Immature natural killer cell (primary cell): ENCODE measurements at regions not wholly inside any gene's neighbourhood (a gene's known extent, or its start where the extent isn't known, plus 50 kb on each side); places are given as distances from the start of the nearest gene placed in this dataset.

Experiments used
- DNase-seq, 3 donors: peaks; one replicate each; pipeline ENCODE4 v3.0.0; 2022; ENCODE audit warnings: mixed read lengths in 1 of 3
- H3K27ac Mint-ChIP-seq, 6 donors: one replicate each; pipeline ENCODE4 v1.8.0; 2020; ENCODE audit warnings: mixed read lengths in 6 of 6, mild to moderate bottlenecking in 5 of 6, inconsistent platforms in 4 of 6, moderate library complexity in 3 of 6
- H3K27me3 Mint-ChIP-seq, 3 donors: one replicate each; pipeline ENCODE4 v1.8.0; 2020 to 2021; ENCODE audit warnings: low read depth in 3 of 3, mild to moderate bottlenecking in 3 of 3, mixed read lengths in 3 of 3, moderate library complexity in 3 of 3, inconsistent platforms in 1 of 3
- H3K36me3 Mint-ChIP-seq, 3 donors: one replicate each; pipeline ENCODE4 v1.8.0; 2020; ENCODE audit warnings: mixed read lengths in 3 of 3, inconsistent platforms in 2 of 3, mild to moderate bottlenecking in 2 of 3
- H3K4me1 Mint-ChIP-seq, 2 donors: one replicate each; pipeline ENCODE4 v1.8.0; 2020; ENCODE audit warnings: inconsistent platforms in 2 of 2, mild to moderate bottlenecking in 2 of 2, mixed read lengths in 2 of 2, moderate library complexity in 1 of 2
- H3K4me3 Mint-ChIP-seq, 5 donors: one replicate each; pipeline ENCODE4 v1.8.0; 2020; ENCODE audit warnings: mild to moderate bottlenecking in 5 of 5, mixed read lengths in 5 of 5, inconsistent platforms in 3 of 5, moderate library complexity in 3 of 5
- H3K9me3 Mint-ChIP-seq, 6 donors: one replicate each; pipeline ENCODE4 v1.8.0; 2020; ENCODE audit warnings: mild to moderate bottlenecking in 6 of 6, mixed read lengths in 6 of 6, inconsistent platforms in 4 of 6, moderate library complexity in 3 of 6

DNA sequence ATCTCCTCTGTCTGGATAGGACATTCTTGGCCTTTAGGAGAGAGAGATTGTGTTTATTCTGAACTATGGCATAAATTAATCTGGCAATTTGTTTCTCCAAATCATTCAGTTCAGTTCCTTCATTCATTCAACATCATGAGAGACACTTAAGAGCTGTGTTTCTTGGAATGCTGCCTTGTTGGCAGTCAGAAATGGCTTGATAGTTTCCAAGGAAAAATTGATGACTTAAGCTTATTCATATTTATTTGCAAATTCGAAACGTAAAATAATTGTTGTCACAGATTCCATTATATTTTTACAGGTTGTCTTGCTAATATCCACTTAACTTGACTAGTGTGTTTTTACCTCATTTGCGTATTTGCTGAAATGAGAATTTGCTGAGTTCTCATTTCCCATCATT, 393.0 kb downstream of the C12orf75 start:
- Mint-ChIP-seq H3K4me1 (no peaks in the 10 kb centered on the region), H3K4me3 (no peak overlapping the region), H3K36me3 (no peaks in the 10 kb centered on the region), H3K9me3 (peaks cover 0 to 6% (median 0%) of the 10 kb centered on the region in 6 donors), H3K27ac (no peak overlapping the region), H3K27me3 (peaks cover 0 to 7% (median 0%) of the 10 kb centered on the region in 3 donors)
- DNase-seq, result no peak

DNA sequence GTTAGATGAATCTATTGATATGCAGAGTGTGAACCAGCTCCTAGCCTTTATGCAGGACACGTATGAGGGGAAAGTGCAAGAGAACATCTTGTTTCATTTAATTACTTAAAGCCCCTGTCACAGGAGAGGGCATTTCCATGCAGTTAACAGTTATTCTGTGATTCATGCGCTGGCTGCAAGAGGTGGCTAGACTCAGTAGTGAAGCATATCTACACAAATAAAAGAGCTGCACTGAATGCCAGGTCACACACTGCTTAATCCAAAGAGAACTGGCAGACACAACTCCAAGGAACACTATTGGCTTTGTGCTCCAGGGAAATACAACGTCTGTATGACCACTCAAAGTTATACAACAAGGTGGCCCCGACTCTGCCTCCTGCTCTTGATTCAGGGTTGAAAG, 394.1 kb downstream of the C12orf75 start:
- Mint-ChIP-seq H3K4me1 (no peaks in the 10 kb centered on the region), H3K27me3 (peaks cover 0 to 9% (median 0%) of the 10 kb centered on the region in 3 donors), H3K4me3 (no peak overlapping the region), H3K36me3 (no peaks in the 10 kb centered on the region), H3K9me3 (peaks cover 0 to 2% (median 0%) of the 10 kb centered on the region in 6 donors), H3K27ac (no peak overlapping the region)
- DNase-seq, result no peak

- H3K9me3 Mint-ChIP-seq, result peaks cover 0 to 2% (median 0%) of the 10 kb centered on the region in 6 donors
- no peak for DNase-seq
- no peak overlapping the region for H3K27ac Mint-ChIP-seq
- peaks cover 0 to 9% (median 0%) of the 10 kb centered on the region in 3 donors for H3K27me3 Mint-ChIP-seq
- no peak overlapping the region for H3K4me3 Mint-ChIP-seq
- no peaks in the 10 kb centered on the region for H3K36me3 Mint-ChIP-seq
- H3K4me1 Mint-ChIP-seq, result no peaks in the 10 kb centered on the region
Observed at GRCh38 chr12:105725054-105725453, 394.6 kb downstream of the C12orf75 start.

DNA sequence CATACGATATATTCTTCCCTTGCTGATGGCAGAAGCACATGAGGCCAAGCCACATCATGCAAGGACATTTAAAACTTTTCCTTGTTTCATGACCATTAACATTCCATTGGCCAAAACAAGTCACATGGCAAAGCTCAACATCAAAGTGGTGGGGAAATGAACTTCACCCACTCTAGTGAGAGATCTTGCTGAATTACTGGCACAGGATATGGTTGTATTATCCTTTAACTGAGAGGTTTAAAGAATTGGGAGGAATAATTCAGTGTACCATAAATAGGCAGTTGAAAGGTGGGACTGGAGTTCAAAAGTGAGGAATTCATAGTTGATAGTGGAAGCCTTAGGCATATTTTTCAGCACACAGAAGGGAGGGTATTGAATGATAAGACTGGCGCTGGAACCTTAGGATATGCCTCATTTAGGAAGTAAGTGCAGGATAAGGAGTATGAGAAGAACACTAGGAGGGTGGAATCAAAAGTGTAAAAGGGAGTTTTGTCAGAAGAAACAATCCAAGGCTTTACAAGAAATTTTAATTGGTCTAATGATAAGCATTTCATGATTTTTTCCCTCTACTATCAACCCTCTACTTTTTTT, 398.8 kb downstream of the C12orf75 start:
- Mint-ChIP-seq H3K36me3 (no peaks in the 10 kb centered on the region), H3K27ac (no peak overlapping the region), H3K9me3 (no peaks in the 10 kb centered on the region), H3K4me1 (no peaks in the 10 kb centered on the region), H3K4me3 (no peak overlapping the region), H3K27me3 (peaks cover 1 to 4% (median 4%) of the 10 kb centered on the region in 3 donors)
- DNase-seq, result no peak

- H3K27me3 Mint-ChIP-seq, result peaks cover 1 to 4% (median 4%) of the 10 kb centered on the region in 3 donors
- H3K4me1 Mint-ChIP-seq, result no peaks in the 10 kb centered on the region
Observed at GRCh38 chr12:105729926-105730325, 399.4 kb downstream of the C12orf75 start.

DNA sequence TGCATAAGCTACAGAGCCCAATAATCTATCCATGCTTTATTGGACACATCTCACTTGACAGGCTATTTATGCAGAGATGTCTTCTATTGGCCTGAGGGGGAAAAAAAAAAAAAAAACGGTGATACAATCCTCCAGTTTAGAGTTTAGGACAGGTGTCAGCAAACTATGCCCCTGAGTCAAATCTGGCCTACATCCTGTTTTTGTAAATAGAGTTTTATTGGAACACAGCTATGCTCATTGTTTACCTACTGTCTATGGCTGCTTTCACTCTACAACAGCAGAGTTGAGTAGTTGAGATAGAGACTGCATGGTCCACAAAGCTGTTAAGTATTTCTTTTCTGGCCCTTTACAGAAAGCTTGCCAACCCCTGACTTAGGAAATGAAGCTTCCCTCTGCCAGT, 403.1 kb downstream of the C12orf75 start:
- H3K4me1 Mint-ChIP-seq, result no peaks in the 10 kb centered on the region
- H3K9me3 Mint-ChIP-seq, result peaks cover 0 to 2% (median 0%) of the 10 kb centered on the region in 6 donors
- DNase-seq, result no peak
- H3K27me3 Mint-ChIP-seq, result peaks cover 1 to 5% (median 4%) of the 10 kb centered on the region in 3 donors
- no peak overlapping the region for H3K4me3 Mint-ChIP-seq
- H3K36me3 Mint-ChIP-seq, result no peaks in the 10 kb centered on the region
- no peak overlapping the region for H3K27ac Mint-ChIP-seq

More at GRCh38 chr12:105729926-105730325, 399.4 kb downstream of the C12orf75 start:
- Mint-ChIP-seq H3K4me3 (no peak overlapping the region), H3K36me3 (no peaks in the 10 kb centered on the region), H3K27ac (no peak overlapping the region), H3K9me3 (no peaks in the 10 kb centered on the region)
- DNase-seq, result no peak

GRCh38 chr12:105736498-105736897, 402.3 kb downstream of the NUAK1 start:
- Mint-ChIP-seq H3K4me1 (no peaks in the 10 kb centered on the region), H3K27ac (no peak overlapping the region), H3K36me3 (no peaks in the 10 kb centered on the region), H3K27me3 (peaks cover 0 to 4% (median 4%) of the 10 kb centered on the region in 3 donors), H3K9me3 (peaks cover 0 to 2% (median 0%) of the 10 kb centered on the region in 6 donors), H3K4me3 (no peak overlapping the region)
- DNase-seq, result no peak

DNA sequence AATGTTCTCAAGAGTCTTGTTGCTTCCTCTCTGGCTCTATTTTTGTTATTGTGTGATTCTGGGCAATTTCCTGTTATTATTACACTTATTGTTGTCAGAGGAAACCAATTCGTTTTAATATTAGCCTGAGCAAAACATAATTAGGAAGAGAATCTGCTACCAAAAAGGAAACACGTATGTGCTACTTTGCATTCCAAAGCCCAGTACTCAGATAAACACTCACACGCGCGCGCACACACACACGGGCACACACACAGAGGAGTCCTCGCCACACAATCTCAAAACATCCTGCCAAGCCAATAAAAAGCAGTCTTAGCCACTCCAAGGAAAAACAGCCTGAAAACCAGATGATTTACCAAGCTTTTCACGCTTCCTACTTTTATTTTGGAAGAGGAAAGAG, 400.7 kb downstream of the NUAK1 start:
- H3K4me3 Mint-ChIP-seq, result no peak overlapping the region

DNA sequence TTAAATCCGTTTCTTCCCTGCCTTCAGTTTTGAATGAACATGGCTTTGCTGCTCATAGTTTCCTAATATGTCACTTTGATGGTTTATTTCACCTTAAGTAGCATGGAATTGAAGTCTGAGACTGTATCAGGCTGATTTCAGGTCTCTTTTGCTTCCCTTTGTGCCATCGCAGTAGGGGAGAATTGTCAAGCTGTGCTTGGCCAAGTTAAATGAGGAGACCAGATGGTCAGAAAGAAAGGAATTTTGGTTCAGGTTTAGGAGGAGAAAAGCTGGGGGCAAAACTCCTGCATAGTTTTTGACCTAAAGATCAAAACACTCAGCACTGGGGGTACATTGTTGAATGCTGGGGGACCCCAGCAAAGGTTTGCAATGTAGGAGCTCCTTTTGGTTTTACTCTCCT, 398.4 kb downstream of the NUAK1 start:
- Mint-ChIP-seq H3K4me1 (no peaks in the 10 kb centered on the region), H3K27me3 (peaks cover 0 to 7% (median 0%) of the 10 kb centered on the region in 3 donors), H3K36me3 (no peaks in the 10 kb centered on the region), H3K9me3 (peaks cover 0 to 2% (median 0%) of the 10 kb centered on the region in 6 donors), H3K27ac (no peak overlapping the region), H3K4me3 (no peak overlapping the region)
- DNase-seq, result no peak

More for the DNA sequence above, 400.7 kb downstream of the NUAK1 start:
- Mint-ChIP-seq H3K27ac (no peak overlapping the region), H3K4me1 (no peaks in the 10 kb centered on the region), H3K27me3 (peaks cover 0 to 7% (median 0%) of the 10 kb centered on the region in 3 donors), H3K36me3 (no peaks in the 10 kb centered on the region), H3K9me3 (peaks cover 0 to 2% (median 0%) of the 10 kb centered on the region in 6 donors)
- no peak for DNase-seq

GRCh38 chr12:105740970-105741725, 397.6 kb downstream of the NUAK1 start:
- no peaks in the 10 kb centered on the region for H3K4me1 Mint-ChIP-seq
- H3K36me3 Mint-ChIP-seq, result no peaks in the 10 kb centered on the region
- H3K9me3 Mint-ChIP-seq, result peaks cover 0 to 2% (median 0%) of the 10 kb centered on the region in 6 donors
- DNase-seq, result no peak
- H3K4me3 Mint-ChIP-seq, result no peak overlapping the region
- H3K27ac Mint-ChIP-seq, result no peak overlapping the region
- peaks cover 0 to 7% (median 3%) of the 10 kb centered on the region in 3 donors for H3K27me3 Mint-ChIP-seq

DNA sequence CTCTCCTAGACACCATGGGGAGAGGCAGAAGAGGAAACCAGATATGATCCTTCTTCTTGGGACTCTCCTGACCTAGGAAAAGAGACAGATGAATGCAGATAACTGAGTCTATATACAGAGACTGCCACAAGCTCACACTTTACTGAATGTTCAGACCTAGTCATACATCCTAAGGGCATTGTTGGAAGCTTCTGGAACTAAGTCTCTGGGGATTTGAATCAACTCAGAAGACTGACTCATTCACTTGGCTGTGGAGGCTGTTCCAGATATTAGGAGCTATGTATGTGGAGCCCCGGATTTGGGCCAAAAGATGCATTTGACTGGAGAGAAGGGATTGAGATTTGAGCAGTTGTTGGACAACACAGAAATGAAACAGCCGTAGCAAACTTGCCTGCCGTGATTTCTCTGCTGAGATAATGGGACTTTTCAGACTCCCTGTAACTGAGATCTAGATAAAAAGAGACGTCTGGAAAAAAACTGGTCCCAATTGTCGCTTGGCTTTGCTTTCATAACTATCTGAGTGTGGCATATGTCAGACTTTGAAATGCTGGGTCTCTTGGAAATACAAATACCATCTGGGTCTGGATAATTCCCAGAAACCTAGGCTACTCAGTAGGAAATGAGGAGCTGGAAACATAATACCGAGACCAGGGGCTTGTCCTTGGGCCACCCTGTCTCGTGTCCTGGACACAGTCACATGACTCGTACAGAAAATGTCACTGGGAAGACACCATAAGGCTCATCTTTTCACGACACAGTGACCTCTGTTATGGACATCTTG, 396.8 kb downstream of the NUAK1 start:
- peaks cover 0 to 7% (median 3%) of the 10 kb centered on the region in 3 donors for H3K27me3 Mint-ChIP-seq
- H3K9me3 Mint-ChIP-seq, result no peaks in the 10 kb centered on the region
- no peak overlapping the region for H3K4me3 Mint-ChIP-seq
- H3K4me1 Mint-ChIP-seq, result no peaks in the 10 kb centered on the region
- no peaks in the 10 kb centered on the region for H3K36me3 Mint-ChIP-seq
- DNase-seq, result no peak
- no peak overlapping the region for H3K27ac Mint-ChIP-seq

DNA sequence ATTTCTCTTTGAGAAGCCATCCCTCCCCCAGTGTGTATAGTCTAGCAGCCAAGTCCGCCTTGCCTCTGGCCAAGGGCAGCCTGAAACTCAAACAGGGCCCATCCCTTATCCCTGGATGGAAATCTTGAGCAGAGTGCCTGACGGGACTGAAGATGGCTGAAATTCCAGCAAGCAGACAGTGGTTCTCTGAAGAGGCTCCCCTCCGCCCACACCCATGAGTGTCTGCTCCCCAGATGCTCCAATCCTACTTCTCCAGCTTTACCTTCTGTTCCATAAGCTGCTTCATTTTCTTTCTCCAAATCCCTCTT, 396.2 kb downstream of the NUAK1 start:
- H3K4me3 Mint-ChIP-seq, result no peak overlapping the region
- DNase-seq, result no peak
- H3K9me3 Mint-ChIP-seq, result no peaks in the 10 kb centered on the region
- no peaks in the 10 kb centered on the region for H3K36me3 Mint-ChIP-seq
- peaks cover 0 to 7% (median 3%) of the 10 kb centered on the region in 3 donors for H3K27me3 Mint-ChIP-seq
- H3K4me1 Mint-ChIP-seq, result no peaks in the 10 kb centered on the region
- no peak overlapping the region for H3K27ac Mint-ChIP-seq

DNA sequence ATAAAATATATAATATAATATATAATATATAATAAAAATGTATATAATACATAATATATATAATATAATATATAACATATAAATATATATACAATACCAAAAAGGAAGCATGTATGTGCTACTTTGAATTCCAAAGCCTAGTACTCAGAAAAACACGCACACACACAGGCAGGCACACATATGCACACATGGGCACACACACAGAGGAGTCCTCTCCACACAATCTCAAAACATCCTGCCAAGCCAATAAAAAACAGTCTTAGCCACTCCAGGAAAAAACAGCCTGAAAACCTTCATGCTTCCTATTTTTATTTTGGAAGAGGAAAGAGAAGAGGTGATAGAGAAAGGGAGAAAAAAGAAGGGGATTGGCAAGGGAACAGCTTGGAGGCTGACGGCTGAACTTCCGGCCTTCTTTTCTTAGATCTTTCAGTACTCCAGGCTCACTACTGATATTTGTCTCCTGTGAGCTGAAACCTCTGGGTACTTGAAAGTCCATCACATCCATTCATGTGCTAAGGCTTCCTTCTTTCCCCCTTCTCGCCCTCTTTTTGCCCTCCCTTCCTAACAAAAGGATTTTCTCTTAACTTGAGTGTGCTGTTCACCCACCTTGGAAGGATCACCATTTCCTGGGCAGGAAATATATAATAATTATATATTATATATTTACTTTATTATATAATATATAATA, 394.2 kb downstream of the NUAK1 start:
- H3K36me3 Mint-ChIP-seq, result no peaks in the 10 kb centered on the region
- DNase-seq, result no peak
- peaks cover 0 to 5% (median 3%) of the 10 kb centered on the region in 3 donors for H3K27me3 Mint-ChIP-seq
- no peaks in the 10 kb centered on the region for H3K9me3 Mint-ChIP-seq
- H3K27ac Mint-ChIP-seq, result no peak overlapping the region
- H3K4me1 Mint-ChIP-seq, result no peaks in the 10 kb centered on the region
- H3K4me3 Mint-ChIP-seq, result no peak overlapping the region
